ENCODE measurements at regions not wholly inside any gene's neighbourhood (a gene's known extent, or its start where the extent isn't known, plus 50 kb on each side); places are given as distances from the start of the nearest gene placed in this dataset.

DNA sequence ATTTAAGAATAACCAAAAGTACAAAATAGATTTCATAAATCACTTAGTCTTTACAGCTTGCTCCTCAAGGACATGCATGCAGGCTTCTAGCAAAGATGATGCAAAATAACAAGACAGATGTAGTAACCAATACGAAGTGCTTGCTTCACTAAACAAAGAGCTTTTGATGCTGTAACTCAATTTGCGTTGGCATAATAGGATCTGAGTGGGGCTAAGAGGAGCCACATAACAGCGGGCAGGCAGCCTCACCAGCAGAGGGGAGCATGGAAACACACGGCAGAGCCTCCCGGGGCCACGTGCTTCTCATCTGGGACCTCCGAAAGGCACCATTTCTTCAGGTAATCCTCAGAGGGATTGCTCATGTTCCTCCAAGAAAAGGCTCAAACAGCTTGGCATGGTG lies 139.7 kb downstream of the C5orf15 start:
- H3K4me3 ChIP-seq (ENCODE audit: low read length), result no peak overlapping the region
- no peaks in the 10 kb centered on the region for H3K27me3 ChIP-seq (ENCODE audit: control insufficient read depth, insufficient read depth, low read length, poor library complexity, severe bottlenecking)
- Mint-ChIP-seq H3K9me3 (peaks cover 3% of the 10 kb centered on the region), H3K27ac (no peak overlapping the region), H3K4me3 (no peak overlapping the region), H3K36me3 (ENCODE audit: low read depth) (no peaks in the 10 kb centered on the region), H3K27me3 (ENCODE audit: insufficient read depth) (peaks cover 17% of the 10 kb centered on the region), H3K4me1 (peaks cover 23% of the 10 kb centered on the region)
- no peaks in the 10 kb centered on the region for H3K9me3 ChIP-seq (ENCODE audit: control insufficient read depth, low read length)
- H3K27ac ChIP-seq (ENCODE audit: low read depth, low read length), result no peak overlapping the region
- no peak overlapping the region for H3K9ac ChIP-seq (ENCODE audit: extremely low read depth, low read length, poor library complexity, severe bottlenecking)
- TF ChIP-seq, protein P1, sequence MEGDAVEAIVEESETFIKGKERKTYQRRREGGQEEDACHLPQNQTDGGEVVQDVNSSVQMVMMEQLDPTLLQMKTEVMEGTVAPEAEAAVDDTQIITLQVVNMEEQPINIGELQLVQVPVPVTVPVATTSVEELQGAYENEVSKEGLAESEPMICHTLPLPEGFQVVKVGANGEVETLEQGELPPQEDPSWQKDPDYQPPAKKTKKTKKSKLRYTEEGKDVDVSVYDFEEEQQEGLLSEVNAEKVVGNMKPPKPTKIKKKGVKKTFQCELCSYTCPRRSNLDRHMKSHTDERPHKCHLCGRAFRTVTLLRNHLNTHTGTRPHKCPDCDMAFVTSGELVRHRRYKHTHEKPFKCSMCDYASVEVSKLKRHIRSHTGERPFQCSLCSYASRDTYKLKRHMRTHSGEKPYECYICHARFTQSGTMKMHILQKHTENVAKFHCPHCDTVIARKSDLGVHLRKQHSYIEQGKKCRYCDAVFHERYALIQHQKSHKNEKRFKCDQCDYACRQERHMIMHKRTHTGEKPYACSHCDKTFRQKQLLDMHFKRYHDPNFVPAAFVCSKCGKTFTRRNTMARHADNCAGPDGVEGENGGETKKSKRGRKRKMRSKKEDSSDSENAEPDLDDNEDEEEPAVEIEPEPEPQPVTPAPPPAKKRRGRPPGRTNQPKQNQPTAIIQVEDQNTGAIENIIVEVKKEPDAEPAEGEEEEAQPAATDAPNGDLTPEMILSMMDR (conservative IDR thresholded peaks at IDR 0.05), result no peak
- no peak for DNase-seq
- H3K36me3 ChIP-seq (ENCODE audit: control insufficient read depth, insufficient read depth, low read length), result no peaks in the 10 kb centered on the region
- H3K4me1 ChIP-seq (ENCODE audit: control insufficient read depth, insufficient read depth, low read length), result peaks cover 19% of the 10 kb centered on the region
- 87 to 100% methylated on average over 2 to 7 of the region's 7 CpGs for WGBS, 2 experiments (ENCODE audit: insufficient coverage in 1 of 2, insufficient read length in 1 of 2)

DNA sequence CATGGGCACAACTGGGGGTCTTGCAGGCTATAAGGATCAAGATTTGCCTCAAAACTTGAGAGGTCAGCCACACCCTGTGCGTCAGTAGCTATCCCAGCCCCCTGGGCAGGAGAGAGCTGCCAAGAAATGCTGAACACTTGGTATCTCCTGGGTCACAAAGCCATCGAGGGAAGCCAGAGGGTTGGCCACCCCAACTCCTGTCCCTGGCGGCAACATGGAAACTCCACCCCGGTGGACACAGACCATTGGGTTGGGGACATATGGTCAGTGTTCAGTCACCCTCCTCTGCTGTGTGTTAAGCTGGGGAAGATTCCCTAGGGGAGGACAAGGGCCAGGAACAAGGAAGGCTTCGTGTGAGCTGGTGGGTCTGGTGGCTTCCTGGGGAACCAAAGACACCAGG lies 140.6 kb downstream of the C5orf15 start:
- no peak overlapping the region for H3K27ac Mint-ChIP-seq
- no peak for DNase-seq
- no peaks in the 10 kb centered on the region for H3K36me3 ChIP-seq (ENCODE audit: control insufficient read depth, insufficient read depth, low read length)
- H3K9me3 Mint-ChIP-seq, result peaks cover 3% of the 10 kb centered on the region
- peaks cover 20% of the 10 kb centered on the region for H3K4me1 Mint-ChIP-seq
- no peaks in the 10 kb centered on the region for H3K9me3 ChIP-seq (ENCODE audit: control insufficient read depth, low read length)
- H3K27me3 ChIP-seq (ENCODE audit: control insufficient read depth, insufficient read depth, low read length, poor library complexity, severe bottlenecking), result no peaks in the 10 kb centered on the region
- 91% methylated on average over 4 to 5 of the region's 5 CpGs for WGBS, 2 experiments (ENCODE audit: insufficient coverage in 1 of 2, insufficient read length in 1 of 2)
- TF ChIP-seq, protein P1 (conservative IDR thresholded peaks at IDR 0.05), result no peak
- peaks cover 16% of the 10 kb centered on the region for H3K4me1 ChIP-seq (ENCODE audit: control insufficient read depth, insufficient read depth, low read length)
- no peak overlapping the region for H3K4me3 Mint-ChIP-seq
- no peak overlapping the region for H3K9ac ChIP-seq (ENCODE audit: extremely low read depth, low read length, poor library complexity, severe bottlenecking)
- peaks cover 18% of the 10 kb centered on the region for H3K27me3 Mint-ChIP-seq (ENCODE audit: insufficient read depth)
- H3K4me3 ChIP-seq (ENCODE audit: low read length), result no peak overlapping the region
- H3K27ac ChIP-seq (ENCODE audit: low read depth, low read length), result no peak overlapping the region
- no peaks in the 10 kb centered on the region for H3K36me3 Mint-ChIP-seq (ENCODE audit: low read depth)

DNA sequence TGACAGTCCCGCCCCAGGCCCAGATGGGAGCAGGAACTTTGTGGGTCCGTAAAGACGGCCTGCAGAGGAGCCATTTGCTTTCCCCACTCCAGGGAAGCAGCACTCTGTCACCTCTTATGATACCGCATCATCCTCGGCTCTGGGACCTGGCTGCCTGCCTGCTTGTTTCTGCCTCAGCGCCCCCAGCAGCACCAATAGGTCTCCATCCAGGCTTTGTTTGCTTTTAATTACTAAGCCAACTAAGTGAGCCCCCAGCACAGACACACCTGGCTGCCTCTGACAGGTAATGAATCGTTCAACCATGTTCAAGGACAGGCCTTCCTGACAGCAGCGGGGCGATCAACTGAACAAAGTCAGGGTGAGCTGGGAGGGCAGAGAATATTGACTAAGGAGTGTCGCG lies 141.4 kb downstream of the C5orf15 start:
- H3K27ac Mint-ChIP-seq, result no peak overlapping the region
- Histone ChIP-seq H3K4me1 (ENCODE audit: control insufficient read depth, insufficient read depth, low read length) (peaks cover 9% of the 10 kb centered on the region), H3K9ac (ENCODE audit: extremely low read depth, low read length, poor library complexity, severe bottlenecking) (no peak overlapping the region), H3K4me3 (ENCODE audit: low read length) (no peak overlapping the region), H3K27me3 (ENCODE audit: control insufficient read depth, insufficient read depth, low read length, poor library complexity, severe bottlenecking) (no peaks in the 10 kb centered on the region), H3K9me3 (ENCODE audit: control insufficient read depth, low read length) (no peaks in the 10 kb centered on the region), H3K36me3 (ENCODE audit: control insufficient read depth, insufficient read depth, low read length) (no peaks in the 10 kb centered on the region), H3K27ac (ENCODE audit: low read depth, low read length) (no peak overlapping the region)
- no peaks in the 10 kb centered on the region for H3K36me3 Mint-ChIP-seq (ENCODE audit: low read depth)
- peaks cover 22% of the 10 kb centered on the region for H3K27me3 Mint-ChIP-seq (ENCODE audit: insufficient read depth)
- H3K4me3 Mint-ChIP-seq, result no peak overlapping the region
- DNase-seq, result no peak
- TF ChIP-seq, protein P1 (conservative IDR thresholded peaks at IDR 0.05), result no peak
- H3K4me1 Mint-ChIP-seq, result peaks cover 13% of the 10 kb centered on the region
- peaks cover 3% of the 10 kb centered on the region for H3K9me3 Mint-ChIP-seq
- WGBS, 2 experiments (ENCODE audit: insufficient coverage in 1 of 2, insufficient read length in 1 of 2), result 75 to 83% methylated on average over 7 to 11 of the region's 11 CpGs

Measured in endodermal cell (in vitro differentiated cells).